ENCODE measurements at regions not wholly inside any gene's neighbourhood (a gene's known extent, or its start where the extent isn't known, plus 50 kb on each side); places are given as distances from the start of the nearest gene placed in this dataset.

GRCh38 chr6:150715133-150715532 lies 115.4 kb downstream of the PLEKHG1 start:
- Mint-ChIP-seq H3K4me1 (ENCODE audit: low read depth) (peaks cover 16% of the 10 kb centered on the region), H3K27ac (ENCODE audit: unreplicated experiment) (no peak overlapping the region), H3K36me3 (ENCODE audit: low read depth) (no peaks in the 10 kb centered on the region), H3K4me3 (ENCODE audit: unreplicated experiment) (no peak overlapping the region), H3K9me3 (ENCODE audit: low read depth) (no peaks in the 10 kb centered on the region), H3K27me3 (ENCODE audit: low read depth) (no peaks in the 10 kb centered on the region)
- TF ChIP-seq, protein P1, sequence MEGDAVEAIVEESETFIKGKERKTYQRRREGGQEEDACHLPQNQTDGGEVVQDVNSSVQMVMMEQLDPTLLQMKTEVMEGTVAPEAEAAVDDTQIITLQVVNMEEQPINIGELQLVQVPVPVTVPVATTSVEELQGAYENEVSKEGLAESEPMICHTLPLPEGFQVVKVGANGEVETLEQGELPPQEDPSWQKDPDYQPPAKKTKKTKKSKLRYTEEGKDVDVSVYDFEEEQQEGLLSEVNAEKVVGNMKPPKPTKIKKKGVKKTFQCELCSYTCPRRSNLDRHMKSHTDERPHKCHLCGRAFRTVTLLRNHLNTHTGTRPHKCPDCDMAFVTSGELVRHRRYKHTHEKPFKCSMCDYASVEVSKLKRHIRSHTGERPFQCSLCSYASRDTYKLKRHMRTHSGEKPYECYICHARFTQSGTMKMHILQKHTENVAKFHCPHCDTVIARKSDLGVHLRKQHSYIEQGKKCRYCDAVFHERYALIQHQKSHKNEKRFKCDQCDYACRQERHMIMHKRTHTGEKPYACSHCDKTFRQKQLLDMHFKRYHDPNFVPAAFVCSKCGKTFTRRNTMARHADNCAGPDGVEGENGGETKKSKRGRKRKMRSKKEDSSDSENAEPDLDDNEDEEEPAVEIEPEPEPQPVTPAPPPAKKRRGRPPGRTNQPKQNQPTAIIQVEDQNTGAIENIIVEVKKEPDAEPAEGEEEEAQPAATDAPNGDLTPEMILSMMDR (IDR thresholded peaks at IDR 0.05): no peak
- DNase-seq (ENCODE audit: low spot score): no peak

GRCh38 chr6:150717419-150717818 lies 117.7 kb downstream of the PLEKHG1 start:
- peaks cover 22% of the 10 kb centered on the region for H3K4me1 Mint-ChIP-seq (ENCODE audit: low read depth)
- no peak overlapping the region for H3K27ac Mint-ChIP-seq (ENCODE audit: unreplicated experiment)
- no peaks in the 10 kb centered on the region for H3K36me3 Mint-ChIP-seq (ENCODE audit: low read depth)
- TF ChIP-seq, protein P1 (IDR thresholded peaks at IDR 0.05): no peak
- no peak overlapping the region for H3K4me3 Mint-ChIP-seq (ENCODE audit: unreplicated experiment)
- no peak for DNase-seq (ENCODE audit: low spot score)
- H3K9me3 Mint-ChIP-seq (ENCODE audit: low read depth): no peaks in the 10 kb centered on the region
- H3K27me3 Mint-ChIP-seq (ENCODE audit: low read depth): peaks cover 4% of the 10 kb centered on the region

GRCh38 chr6:150719099-150719766 lies 119.5 kb downstream of the PLEKHG1 start:
- TF ChIP-seq, protein P1 (IDR thresholded peaks at IDR 0.05): no peak
- no peaks in the 10 kb centered on the region for H3K36me3 Mint-ChIP-seq (ENCODE audit: low read depth)
- no peak overlapping the region for H3K27ac Mint-ChIP-seq (ENCODE audit: unreplicated experiment)
- peaks cover 26% of the 10 kb centered on the region for H3K4me1 Mint-ChIP-seq (ENCODE audit: low read depth)
- peaks cover 4% of the 10 kb centered on the region for H3K27me3 Mint-ChIP-seq (ENCODE audit: low read depth)
- no peaks in the 10 kb centered on the region for H3K9me3 Mint-ChIP-seq (ENCODE audit: low read depth)
- H3K4me3 Mint-ChIP-seq (ENCODE audit: unreplicated experiment): no peak overlapping the region
- no peak for DNase-seq (ENCODE audit: low spot score)

DNA sequence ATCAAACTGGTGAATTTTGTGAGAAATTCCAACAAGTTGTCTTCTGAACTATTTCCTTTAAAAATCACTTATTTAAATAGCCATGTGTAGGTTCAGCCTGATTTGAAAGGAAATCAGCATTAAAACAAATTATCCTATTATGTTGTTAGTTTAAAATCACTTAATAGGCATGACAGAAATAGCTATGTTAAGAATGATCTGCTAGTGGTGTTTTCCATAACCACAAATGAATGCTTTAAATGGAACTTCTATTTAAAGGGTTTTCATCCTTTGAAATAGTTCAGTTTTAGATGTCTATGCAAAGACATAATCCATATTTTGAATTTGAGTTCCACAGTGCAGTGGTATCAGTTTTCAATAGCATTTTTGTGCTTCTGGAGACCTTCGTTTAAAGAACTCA lies 120.1 kb downstream of the PLEKHG1 start:
- no peaks in the 10 kb centered on the region for H3K9me3 Mint-ChIP-seq (ENCODE audit: low read depth)
- no peak for DNase-seq (ENCODE audit: low spot score)
- peaks cover 26% of the 10 kb centered on the region for H3K4me1 Mint-ChIP-seq (ENCODE audit: low read depth)
- no peaks in the 10 kb centered on the region for H3K36me3 Mint-ChIP-seq (ENCODE audit: low read depth)
- H3K27ac Mint-ChIP-seq (ENCODE audit: unreplicated experiment): no peak overlapping the region
- TF ChIP-seq, protein P1 (IDR thresholded peaks at IDR 0.05): no peak
- no peak overlapping the region for H3K4me3 Mint-ChIP-seq (ENCODE audit: unreplicated experiment)
- H3K27me3 Mint-ChIP-seq (ENCODE audit: low read depth): peaks cover 4% of the 10 kb centered on the region

GRCh38 chr6:150720774-150721233 lies 121.1 kb downstream of the PLEKHG1 start:
- no peak overlapping the region for H3K27ac Mint-ChIP-seq (ENCODE audit: unreplicated experiment)
- peaks cover 4% of the 10 kb centered on the region for H3K27me3 Mint-ChIP-seq (ENCODE audit: low read depth)
- no peaks in the 10 kb centered on the region for H3K9me3 Mint-ChIP-seq (ENCODE audit: low read depth)
- TF ChIP-seq, protein P1 (IDR thresholded peaks at IDR 0.05): no peak
- no peak overlapping the region for H3K4me3 Mint-ChIP-seq (ENCODE audit: unreplicated experiment)
- H3K4me1 Mint-ChIP-seq (ENCODE audit: low read depth): peaks cover 26% of the 10 kb centered on the region
- no peak for DNase-seq (ENCODE audit: low spot score)
- no peaks in the 10 kb centered on the region for H3K36me3 Mint-ChIP-seq (ENCODE audit: low read depth)
